Heart right ventricle (tissue), 16 donors: ENCODE measurements at regions not wholly inside any gene's neighbourhood (a gene's known extent, or its start where the extent isn't known, plus 50 kb on each side); places are given as distances from the start of the nearest gene placed in this dataset.
A peak's percentile ranks its signal among the peaks of the same experiment; 100 is the strongest.

Experiments used
- ATAC-seq, 8 donors: fragments of 200-7000 bp; cut with Tn5 transposase; one replicate each; pipeline ENCODE4 v1.9.1; 2020; ENCODE audit warnings: mild to moderate bottlenecking in 8 of 8, moderate library complexity in 8 of 8, moderate number of reproducible peaks in 1 of 8
- DNase-seq, 2 donors: peaks; one replicate each; pipeline ENCODE4 v3.0.0-alpha.2; 2020
- H3K27ac ChIP-seq, 10 donors: fragments of 200-600 bp; sonication (generic) in 2 of 10; one replicate each; pipeline versions ENCODE4 v1.5.0 to v1.8.0; 2020 to 2022; ENCODE audit warnings: mild to moderate bottlenecking in 3 of 10
- H3K27me3 ChIP-seq, 7 donors: fragments of 200-600 bp; one replicate each; pipeline ENCODE4 v1.8.0; 2021 to 2022; ENCODE audit warnings: mild to moderate bottlenecking in 2 of 7
- H3K36me3 ChIP-seq, 9 donors: fragments of 200-600 bp; sonication (generic) in 1 of 9; one replicate each; pipeline versions ENCODE4 v1.5.0 to v1.8.0; 2020 to 2022; ENCODE audit warnings: mild to moderate bottlenecking in 2 of 9
- H3K4me1 ChIP-seq, 9 donors: fragments of 200-600 bp; sonication (generic) in 1 of 9; one replicate each; pipeline versions ENCODE4 v1.5.0 to v1.8.0; 2020 to 2022; ENCODE audit warnings: mild to moderate bottlenecking in 4 of 9
- H3K4me3 ChIP-seq, 10 donors: fragments of 200-600 bp; sonication (generic) in 2 of 10; one replicate each; pipeline versions ENCODE4 v1.5.0 to v1.8.0; 2020 to 2022; ENCODE audit warnings: mild to moderate bottlenecking in 7 of 10, moderate library complexity in 2 of 10
- H3K9me3 ChIP-seq, 11 donors: fragments of 200-600 bp in 10 of 11; sonication (generic) in 2 of 11; one replicate each; pipeline versions ENCODE4 v1.5.0 to v1.8.0; 2013 to 2022; ENCODE audit warnings: mild to moderate bottlenecking in 2 of 11, control low read depth in 1 of 11, moderate library complexity in 1 of 11
- WGBS, 2 donors: extraction: QIAGEN DNeasy Blood & Tissue Kit; methylation state at CpG; one replicate each; pipeline ENCODE4 v1.1.7; 2013; ENCODE audit warnings: inconsistent platforms in 1 of 2; 5-methylcytosine and 5-hydroxymethylcytosine counted together
- intact Hi-C, 10 donors: fragments of 100-400 bp; cut with DNase I; formaldehyde crosslinking; loops; one replicate each; pipeline versions ENCODE4 v1.11.1 to v1.14.2; 2022
- TF ChIP-seq, protein P1 (sequence below), 9 donors: fragments of 200-600 bp; sonication (generic) in 2 of 9; IDR thresholded peaks; one replicate each; pipeline versions ENCODE4 v1.5.0 to v1.8.0; 2021 to 2022; ENCODE audit warnings: antibody characterized with exemption in 9 of 9, mild to moderate bottlenecking in 5 of 9, moderate library complexity in 1 of 9
- donor health status: Arrhythmogenic right ventricular cardiomyopathy.
- donor health status: ischemic (EF 13 %, LVEDD 7.1; RV severe dilation, severe dysfunction).
- donor health status: healthy with polysubstance abuse.
- donor health status: DM: no; HTN: yes; CAD: no.
- donor health status: DM: no; HTN: no; CAD: no.
- donor health status: ischemic (EF 25% LVEDD 6.9; RV normal size, moderate dysfunction).
- donor health status: ischemic (EF 25% LVEDD 5.7; RV mildly dilated, moderate dysfunction).
- donor health status: healthy.
- donor health status: DM: yes; HTN: yes; CAD: no.
- donor health status: Ischemic cardiomyopathy.
- donor health status: ischemic (EF 35%, LVEDD 5.7; RV mildly dilated, moderate dysfunction).
- donor health status: nonischemic (EF 11% LVEDD 7.7; RV severe dilation, severe dysfunction).
- donor health status: DM: yes; HTN: yes; CAD: no.
- donor health status: PGD.
- donor health status: ischemic (EF 29% LVEDD 5.4; RV normal size, mild dysfunction).
- donor health status: nonischemic (EF 23%, LVEDD 6.1; RV moderate dilation, normal function).

DNA sequence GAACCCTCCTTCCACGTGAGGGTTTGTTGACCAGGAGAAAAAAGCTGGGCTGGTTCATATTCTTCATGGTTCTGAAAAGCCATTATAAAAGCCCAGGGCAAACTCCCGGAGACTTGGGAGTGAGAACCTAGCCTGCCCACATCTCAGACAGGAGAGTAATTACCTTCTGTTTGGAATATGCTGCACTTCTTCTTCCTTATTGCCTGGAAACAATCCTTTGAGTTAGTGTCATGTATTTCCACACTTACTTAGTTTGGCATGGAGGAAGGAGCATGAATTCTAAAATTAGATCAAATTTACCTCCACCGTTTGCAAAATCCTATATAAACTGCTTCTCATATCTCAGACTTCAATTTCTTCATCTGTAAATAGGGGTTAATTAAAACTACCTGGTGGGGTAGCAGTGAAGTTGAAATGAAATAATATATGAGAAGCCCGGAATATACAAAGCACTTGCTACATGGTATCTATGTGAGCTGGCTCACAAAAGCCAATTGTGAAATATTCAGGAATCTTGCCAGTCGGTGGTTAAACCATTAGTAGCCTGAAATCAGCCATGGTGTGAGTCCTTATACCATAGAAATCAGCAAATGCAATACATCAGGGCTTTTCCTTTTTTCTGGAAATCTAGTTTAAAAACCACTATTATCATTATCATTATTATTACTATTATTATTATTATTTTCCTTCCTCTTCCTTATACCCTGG is 140.0 kb upstream of the RAD23B start:
- peaks cover 0 to 15% (median 11%) of the 10 kb centered on the region in 9 donors for H3K4me1 ChIP-seq
- H3K4me3 ChIP-seq, result no peak overlapping the region
- 64 to 70% methylated on average over 5 of the region's 5 CpGs for WGBS, 2 donors
- H3K27me3 ChIP-seq, result no peaks in the 10 kb centered on the region
- H3K9me3 ChIP-seq, result no peaks in the 10 kb centered on the region
- TF ChIP-seq, protein P1, sequence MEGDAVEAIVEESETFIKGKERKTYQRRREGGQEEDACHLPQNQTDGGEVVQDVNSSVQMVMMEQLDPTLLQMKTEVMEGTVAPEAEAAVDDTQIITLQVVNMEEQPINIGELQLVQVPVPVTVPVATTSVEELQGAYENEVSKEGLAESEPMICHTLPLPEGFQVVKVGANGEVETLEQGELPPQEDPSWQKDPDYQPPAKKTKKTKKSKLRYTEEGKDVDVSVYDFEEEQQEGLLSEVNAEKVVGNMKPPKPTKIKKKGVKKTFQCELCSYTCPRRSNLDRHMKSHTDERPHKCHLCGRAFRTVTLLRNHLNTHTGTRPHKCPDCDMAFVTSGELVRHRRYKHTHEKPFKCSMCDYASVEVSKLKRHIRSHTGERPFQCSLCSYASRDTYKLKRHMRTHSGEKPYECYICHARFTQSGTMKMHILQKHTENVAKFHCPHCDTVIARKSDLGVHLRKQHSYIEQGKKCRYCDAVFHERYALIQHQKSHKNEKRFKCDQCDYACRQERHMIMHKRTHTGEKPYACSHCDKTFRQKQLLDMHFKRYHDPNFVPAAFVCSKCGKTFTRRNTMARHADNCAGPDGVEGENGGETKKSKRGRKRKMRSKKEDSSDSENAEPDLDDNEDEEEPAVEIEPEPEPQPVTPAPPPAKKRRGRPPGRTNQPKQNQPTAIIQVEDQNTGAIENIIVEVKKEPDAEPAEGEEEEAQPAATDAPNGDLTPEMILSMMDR (IDR thresholded peaks at IDR 0.05), result no peak
- no peaks in the 10 kb centered on the region for H3K36me3 ChIP-seq
- no peak overlapping the region for H3K27ac ChIP-seq
- DNase-seq (no peak), ATAC-seq (peak in 1 of 8 donors; percentile 16)
- intact Hi-C loops, result no loop called here

DNA sequence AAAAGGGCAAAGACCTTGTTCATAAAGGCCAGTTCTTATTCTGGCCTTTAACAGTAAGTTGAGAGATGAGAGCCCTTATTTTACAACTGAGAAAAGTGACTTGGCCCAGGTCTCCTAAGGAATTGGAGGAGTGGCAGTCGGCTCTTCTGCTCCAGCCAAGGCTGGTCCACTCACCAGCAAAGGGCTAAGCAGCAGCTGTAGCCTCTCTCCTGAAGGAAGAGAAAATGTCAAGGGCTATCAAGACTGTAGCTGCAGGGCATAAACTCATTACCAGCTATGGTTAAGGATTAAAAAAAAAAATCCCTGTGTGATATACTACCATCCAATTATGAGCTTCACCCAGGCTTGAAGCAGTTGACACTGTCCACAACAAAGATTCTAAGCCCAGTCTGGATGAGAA is 138.6 kb upstream of the RAD23B start:
- intact Hi-C loops, result no loop called here
- Histone ChIP-seq H3K9me3 (no peaks in the 10 kb centered on the region), H3K27ac (no peak overlapping the region), H3K4me1 (peaks cover 0 to 15% (median 11%) of the 10 kb centered on the region in 9 donors), H3K27me3 (no peaks in the 10 kb centered on the region), H3K36me3 (no peaks in the 10 kb centered on the region), H3K4me3 (no peak overlapping the region)
- WGBS, 2 donors, result 81 to 85% methylated on average over 1 of the region's 1 CpG
- TF ChIP-seq, protein P1 (IDR thresholded peaks at IDR 0.05), result no peak
- ATAC-seq (no peak), DNase-seq (no peak)

GRCh38 chr9:107147134-107147533 is 135.9 kb upstream of the RAD23B start:
- H3K27ac ChIP-seq, result no peak overlapping the region
- H3K9me3 ChIP-seq, result peaks cover 0 to 12% (median 7%) of the 10 kb centered on the region in 11 donors

GRCh38 chr9:107148216-107148615 is 134.9 kb upstream of the RAD23B start:
- Histone ChIP-seq H3K36me3 (no peaks in the 10 kb centered on the region), H3K27ac (no peak overlapping the region), H3K4me1 (peaks cover 0 to 2% (median 0%) of the 10 kb centered on the region in 9 donors), H3K9me3 (peaks cover 0 to 12% (median 7%) of the 10 kb centered on the region in 11 donors), H3K27me3 (no peaks in the 10 kb centered on the region), H3K4me3 (no peak overlapping the region)
- TF ChIP-seq, protein P1 (IDR thresholded peaks at IDR 0.05), result no peak
- WGBS, 2 donors, result 88 to 96% methylated on average over 2 of the region's 2 CpGs
- intact Hi-C loops, result no loop called here
- DNase-seq, result no peak
- no peak for ATAC-seq

More at GRCh38 chr9:107147134-107147533, 135.9 kb upstream of the RAD23B start:
- WGBS, 2 donors, result 81 to 87% methylated on average over 2 of the region's 2 CpGs
- no peaks in the 10 kb centered on the region for H3K36me3 ChIP-seq
- H3K27me3 ChIP-seq, result no peaks in the 10 kb centered on the region
- H3K4me1 ChIP-seq, result peaks cover 0 to 12% (median 8%) of the 10 kb centered on the region in 9 donors
- intact Hi-C loops, result no loop called here
- no peak overlapping the region for H3K4me3 ChIP-seq
- no peak for ATAC-seq
- DNase-seq, result no peak
- TF ChIP-seq, protein P1 (IDR thresholded peaks at IDR 0.05), result no peak
